K562 (cell line): ENCODE measurements at regions not wholly inside any gene's neighbourhood (a gene's known extent, or its start where the extent isn't known, plus 50 kb on each side); places are given as distances from the start of the nearest gene placed in this dataset.

Experiments
- ATAC-seq: fragments of 200-7000 bp; cut with Tn5 transposase; 3 replicates; pipeline ENCODE4 v1.9.1; 2020; ENCODE audit warnings: moderate library complexity
- BruUV-seq: library from RNA; stranded (reverse); fragments of 400-500 nt; replicated peaks from 2 replicates; lab custom pipeline; 2021; lab: Mats Ljungman, UMichigan
- CTCF ChIA-PET: fragments of 300-600 bp; formaldehyde crosslinking; extraction: SDS; loops from one replicate; lab custom pipeline; 2021; ENCODE audit warnings: low intra/inter-chr PET ratio; lab: Yijun Ruan, JAX
- POLR2A ChIA-PET: fragments of 300-600, 350-650 bp; sonication (Branson Sonifier 250); formaldehyde crosslinking; extraction: SDS; loops from one replicate; lab custom pipeline; 2021; ENCODE audit warnings: antibody characterized with exemption, inconsistent platforms; lab: Yijun Ruan, JAX
- DNase-seq, 4 experiments: peaks; one replicate each; pipeline versions ENCODE4 v3.0.0 to v3.0.0-alpha.2; 2011 to 2018; ENCODE audit warnings: low spot score in 3 of 4, mixed read lengths in 3 of 4; ENCODE audit errors: extremely low read depth in 1 of 4
- FAIRE-seq: peaks from 2 replicates; lab custom pipeline; 2011; peaks lifted over from hg19 to GRCh38; lab: Jason Lieb, UNC
- H2AFZ ChIP-seq: 2 replicates; pipeline ENCODE4 v1.6.0; 2011; ENCODE audit warnings: low read depth, low read length, control low read depth, inconsistent platforms
- H3K27ac ChIP-seq: fragments of 200-600 bp; 3 replicates; pipeline ENCODE4 v1.8.0; 2011; ENCODE audit warnings: low read depth, mild to moderate bottlenecking, control low read depth, inconsistent platforms, low read length, moderate library complexity, mixed read lengths; ENCODE audit errors: extremely low read depth
- H3K27me3 ChIP-seq, 2 experiments: fragments of 300-600 bp in 1 of 2; 2 replicates in 1 of 2; 3 replicates in 1 of 2; pipeline versions ENCODE4 v1.6.0 to v1.8.0; 2011; ENCODE audit warnings: inconsistent platforms in 2 of 2, low read length in 2 of 2, mild to moderate bottlenecking in 1 of 2, mixed read lengths in 1 of 2, moderate library complexity in 1 of 2; ENCODE audit not compliant: control insufficient read depth in 2 of 2, insufficient read depth in 2 of 2
- H3K36me3 ChIP-seq: fragments of 300-600 bp; 3 replicates; pipeline ENCODE4 v1.8.0; 2011; ENCODE audit warnings: mild to moderate bottlenecking, low read length, inconsistent platforms; ENCODE audit not compliant: control insufficient read depth, insufficient read depth
- H3K4me1 ChIP-seq, 2 experiments: fragments of 200-600 bp in 1 of 2; replicated peaks in 1 of 2; 2 replicates in 1 of 2; 3 replicates in 1 of 2; pipeline versions ENCODE4 v1.5.1 to v1.8.0; 2011; ENCODE audit warnings: inconsistent platforms in 2 of 2, low read length in 2 of 2, mild to moderate bottlenecking in 1 of 2, mixed read lengths in 1 of 2, moderate library complexity in 1 of 2; ENCODE audit not compliant: control insufficient read depth in 2 of 2, insufficient read depth in 2 of 2
- H3K4me2 ChIP-seq: 2 replicates; pipeline ENCODE4 v1.6.1; 2011; ENCODE audit warnings: low read length, control low read depth, inconsistent platforms, mixed read lengths; ENCODE audit not compliant: insufficient read depth
- H3K4me3 ChIP-seq: fragments of 200-600 bp; sonication (generic), shearing (Covaris generic); 2 replicates; pipeline ENCODE4 v1.5.1; 2016; ENCODE audit warnings: control low read depth, inconsistent platforms
- H3K79me2 ChIP-seq: fragments of 200-600 bp; 3 replicates; pipeline ENCODE4 v1.8.0; 2011; ENCODE audit warnings: low read length, inconsistent platforms; ENCODE audit not compliant: control insufficient read depth, insufficient read depth
- H3K9ac ChIP-seq, 2 experiments: 2 replicates each; pipeline versions ENCODE4 v1.6.0 to v1.6.1; 2011; ENCODE audit warnings: low read depth in 2 of 2, low read length in 2 of 2, control low read depth in 1 of 2, inconsistent platforms in 1 of 2, mild to moderate bottlenecking in 1 of 2, mixed read lengths in 1 of 2; ENCODE audit not compliant: insufficient read depth in 1 of 2
- H3K9me1 ChIP-seq: one replicate; pipeline ENCODE4 v1.6.0; 2011; ENCODE audit warnings: inconsistent platforms, mild to moderate bottlenecking, low read length, moderate library complexity; ENCODE audit not compliant: control insufficient read depth, insufficient read depth
- H3K9me3 ChIP-seq: replicated peaks from 2 replicates; pipeline ENCODE4 v1.5.1; 2011; ENCODE audit warnings: low read depth, low read length, inconsistent platforms; ENCODE audit not compliant: control insufficient read depth, insufficient read depth
- H4K20me1 ChIP-seq: replicated peaks from 2 replicates; pipeline ENCODE4 v1.6.1; 2011; ENCODE audit warnings: low read length, inconsistent platforms, mixed read lengths; ENCODE audit not compliant: control insufficient read depth, insufficient read depth
- BRF2 ChIP-seq: IDR thresholded peaks from 3 replicates; pipeline ENCODE4 v1.6.1; 2011; ENCODE audit warnings: borderline replicate concordance, mild to moderate bottlenecking; ENCODE audit not compliant: insufficient read length, insufficient read depth
- HNRNPUL1 ChIP-seq: fragments of 200-400 bp; formaldehyde crosslinking; IDR thresholded peaks from 2 replicates; pipeline ENCODE4 v1.6.1; 2017; ENCODE audit warnings: low read length
- MECOM ChIP-seq: fragments of 250-450 bp; sonication (Bioruptor Pico); IDR thresholded peaks from 2 replicates; pipeline ENCODE4 v1.8.0; 2022; ENCODE audit warnings: inconsistent platforms
- MTA2 ChIP-seq: fragments of 450-650 bp; IDR thresholded peaks from 2 replicates; pipeline ENCODE4 v1.6.1; 2016; ENCODE audit warnings: low read depth
- MYNN ChIP-seq, 2 experiments: sonication (generic); formaldehyde crosslinking in 1 of 2; IDR thresholded peaks; 2 replicates each; pipeline versions ENCODE4 v1.5.0 to v1.6.1; 2016 to 2020; ENCODE audit warnings: antibody characterized with exemption in 1 of 2, missing genetic modification reagents in 1 of 2
- NR1H2 ChIP-seq: sonication (generic); formaldehyde crosslinking; IDR thresholded peaks from 2 replicates; pipeline ENCODE4 v1.4.0; 2020; ENCODE audit warnings: mild to moderate bottlenecking, missing genetic modification reagents
- POLR2AphosphoS5 ChIP-seq: IDR thresholded peaks from 2 replicates; pipeline ENCODE4 v1.6.1; 2011; ENCODE audit warnings: mild to moderate bottlenecking, low read depth, low read length, moderate library complexity; ENCODE audit not compliant: control insufficient read depth, insufficient read depth
- SMARCA4 ChIP-seq: fragments of 450-650 bp; IDR thresholded peaks from 2 replicates; pipeline ENCODE4 v1.6.1; 2016
- SMARCE1 ChIP-seq: fragments of 450-650 bp; IDR thresholded peaks from 2 replicates; pipeline ENCODE4 v1.7.1; 2016; ENCODE audit warnings: mild to moderate bottlenecking
- ZNF431 ChIP-seq: sonication (generic); formaldehyde crosslinking; IDR thresholded peaks from 2 replicates; pipeline ENCODE4 v1.8.0; 2022; ENCODE audit warnings: mild to moderate bottlenecking, missing genetic modification reagents
- ZNF512 ChIP-seq: IDR thresholded peaks from 2 replicates; pipeline ENCODE4 v1.6.1; 2016; ENCODE audit warnings: missing genetic modification characterization, missing compliant biosample characterization
- ZNF740 ChIP-seq, 3 experiments: fragments of 200-800 bp in 1 of 3; sonication (Bioruptor generic) in 1 of 3; sonication (generic) in 1 of 3; formaldehyde crosslinking in 1 of 3; IDR thresholded peaks; 2 replicates each; pipeline versions ENCODE4 v1.6.1 to v1.8.0; 2016 to 2022; ENCODE audit warnings: mild to moderate bottlenecking in 2 of 3, missing compliant biosample characterization in 2 of 3, missing genetic modification characterization in 2 of 3, missing genetic modification reagents in 1 of 3
- ZNF830 ChIP-seq: fragments of 250-450 bp; sonication (Bioruptor Pico); IDR thresholded peaks from 2 replicates; pipeline ENCODE4 v1.5.0; 2021; ENCODE audit warnings: mild to moderate bottlenecking
- WGBS: fragments of 100-300 bp; shearing (Covaris generic); methylation state at CpG from one replicate; pipeline ENCODE4 v1.1.6; 2016; ENCODE audit warnings: low coverage, mixed read lengths; ENCODE audit not compliant: insufficient coverage; ENCODE audit errors: missing lambda C conversion rate; 5-methylcytosine and 5-hydroxymethylcytosine counted together
- in situ Hi-C: fragments of 300-500 bp; cut with MboI; formaldehyde crosslinking; loops from 4 replicates; pipeline ENCODE4 v1.15.0; 2018; ENCODE audit warnings: inconsistent platforms, mixed read lengths
- intact Hi-C: fragments of 100-400 bp; cut with micrococcal nuclease; formaldehyde crosslinking; loops from 2 replicates; pipeline ENCODE4 v1.14.2; 2022

GRCh38 chr2:203811491-203812221, 55.9 kb upstream of the CTLA4 start (continued):
- TF ChIP-seq POLR2AphosphoS5 (no peak), MYNN (IDR thresholded peaks at IDR 0.05) (no peak), MYNN (CRISPR knock-in tag; IDR thresholded peaks at IDR 0.05) (no peak), SMARCE1 (no peak), ZNF431 (CRISPR knock-in tag) (no peak), MTA2 (no peak)
- TF ChIP-seq, all 486 proteins: peak for 3

DNA sequence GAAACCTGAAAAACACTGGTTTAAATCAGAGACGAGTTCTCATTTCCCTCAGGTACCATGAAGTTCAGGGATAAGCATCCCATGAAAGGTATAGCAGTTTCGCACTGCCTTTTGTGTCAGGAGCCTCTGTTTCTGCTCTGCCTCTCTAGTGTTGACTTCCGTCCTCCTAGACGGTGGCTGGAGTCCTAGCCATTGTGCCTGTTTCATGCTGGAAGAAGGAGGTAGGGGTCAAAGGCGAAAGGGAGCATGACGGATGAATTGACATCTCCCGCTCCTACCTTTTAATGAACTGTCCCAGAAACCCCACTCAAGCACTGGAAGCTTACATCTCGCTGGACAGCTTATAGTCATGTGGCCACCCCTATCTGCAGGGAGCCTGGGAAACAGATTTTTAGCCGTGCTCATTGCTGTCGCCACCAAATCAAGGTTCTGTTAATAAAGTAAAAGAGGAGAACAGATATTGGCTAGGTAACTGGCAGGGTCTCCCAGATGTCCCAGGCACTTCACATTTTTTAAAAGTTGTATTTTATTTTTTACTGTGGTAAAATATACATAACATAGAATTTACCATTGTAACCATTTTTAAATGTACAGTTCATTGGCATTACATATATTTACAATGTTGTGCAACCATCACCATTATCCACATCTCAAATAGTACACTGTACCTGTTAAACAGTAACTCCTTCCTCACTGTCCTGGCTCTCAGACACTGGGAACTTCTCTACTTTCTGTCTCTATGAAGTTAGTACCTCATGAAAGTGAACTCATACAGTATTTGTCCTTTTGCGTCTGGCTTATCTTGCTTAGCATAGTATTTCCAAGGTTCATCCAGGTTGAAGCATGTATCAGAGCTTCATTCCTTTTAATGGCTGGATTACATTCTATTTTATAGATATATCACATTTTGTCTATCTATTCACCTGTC, 55.0 kb upstream of the CTLA4 start:
- H3K4me3 ChIP-seq: no peak overlapping the region
- CTCF ChIA-PET: no interaction called here
- no peaks in the 10 kb centered on the region for H3K36me3 ChIP-seq
- H3K27ac ChIP-seq: no peak overlapping the region
- H3K27me3 ChIP-seq: no peaks in the 10 kb centered on the region; a peak in 1 of 5 replicates
- H3K4me2 ChIP-seq: no peak overlapping the region
- H2AFZ ChIP-seq: no peak overlapping the region
- H3K9me3 ChIP-seq: no peaks in the 10 kb centered on the region
- POLR2A ChIA-PET: interaction anchor here (0.6 to 1.5 kb wide), 2 partner anchors 10 to 1901 kb away, joined by 3 read pairs; no protein-coding TSS in a partner anchor
- DNase-seq (no peak), FAIRE-seq (no peak), ATAC-seq (no peak)
- no peaks in the 10 kb centered on the region for H3K4me1 ChIP-seq
- H4K20me1 ChIP-seq: no peaks in the 10 kb centered on the region
- 2% methylated on average over 7 of the region's 11 CpGs for WGBS
- in situ Hi-C loops: no loop called here
- no peaks in the 10 kb centered on the region for H3K9me1 ChIP-seq
- no peak overlapping the region for H3K9ac ChIP-seq
- no TSS peak for BruUV-seq
- no peaks in the 10 kb centered on the region for H3K79me2 ChIP-seq
- no peak for TF ChIP-seq MECOM (CRISPR knock-in tag)
- TF ChIP-seq ZNF830: no peak
- TF ChIP-seq ZNF512 (tag): no peak
- no peak for TF ChIP-seq SMARCA4
- TF ChIP-seq ZNF740 (CRISPR knock-in tag; IDR thresholded peaks at IDR 0.05): no peak
- no peak for TF ChIP-seq ZNF740 (tag; IDR thresholded peaks at IDR 0.05)
- no peak for TF ChIP-seq NR1H2 (CRISPR knock-in tag)
- TF ChIP-seq BRF2: no peak
- no peak for TF ChIP-seq HNRNPUL1
- intact Hi-C loops: loop anchor here (10.0 kb wide), 1 partner anchor 578 kb away; the partner anchor contains the start of gene CYP20A1
